ENCODE measurements at regions not wholly inside any gene's neighbourhood (a gene's known extent, or its start where the extent isn't known, plus 50 kb on each side); places are given as distances from the start of the nearest gene placed in this dataset.
"Not testable (repeated sequence)": the region's sequence is repeated elsewhere in the genome, so short reads cannot be mapped to it uniquely, and the experiment has no call there.

GRCh38 chr16:24624102-24624501 is 84.7 kb downstream of the RBBP6 start:
- no peak for DNase-seq (ENCODE audit: low read depth, low spot score)

GRCh38 chr16:24626256-24626655 is 86.9 kb downstream of the RBBP6 start:
- no peak for DNase-seq (ENCODE audit: low read depth, low spot score)

DNA sequence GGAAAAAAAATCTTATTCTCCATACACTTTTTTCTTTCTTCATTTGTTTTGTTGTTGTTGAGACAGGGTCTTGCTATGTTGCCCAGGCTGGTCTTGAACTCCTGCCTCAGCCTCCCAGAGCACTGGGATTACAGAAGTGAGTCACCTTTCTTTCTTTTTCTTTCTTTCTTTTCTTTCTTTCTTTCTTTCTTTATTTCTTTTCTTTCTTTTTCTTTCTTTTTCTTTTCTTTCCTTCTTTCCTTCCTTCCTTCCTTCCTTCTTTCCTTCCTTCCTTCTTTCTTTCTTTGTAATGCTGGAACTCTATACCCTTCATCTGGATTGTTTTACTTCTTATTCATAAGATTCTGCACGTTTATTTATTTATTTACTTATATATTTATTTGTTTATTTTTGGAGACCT is 94.5 kb upstream of the TNRC6A start:
- DNase-seq (ENCODE audit: low read depth, low spot score) = no peak

- DNase-seq (ENCODE audit: low read depth, low spot score) = peak; percentile 83
Observed at GRCh38 chr16:24635900-24636610, 93.4 kb upstream of the TNRC6A start.

- no peak for DNase-seq (ENCODE audit: low read depth, low spot score)
Observed at GRCh38 chr16:24639769-24640168, 89.7 kb upstream of the TNRC6A start.

DNA sequence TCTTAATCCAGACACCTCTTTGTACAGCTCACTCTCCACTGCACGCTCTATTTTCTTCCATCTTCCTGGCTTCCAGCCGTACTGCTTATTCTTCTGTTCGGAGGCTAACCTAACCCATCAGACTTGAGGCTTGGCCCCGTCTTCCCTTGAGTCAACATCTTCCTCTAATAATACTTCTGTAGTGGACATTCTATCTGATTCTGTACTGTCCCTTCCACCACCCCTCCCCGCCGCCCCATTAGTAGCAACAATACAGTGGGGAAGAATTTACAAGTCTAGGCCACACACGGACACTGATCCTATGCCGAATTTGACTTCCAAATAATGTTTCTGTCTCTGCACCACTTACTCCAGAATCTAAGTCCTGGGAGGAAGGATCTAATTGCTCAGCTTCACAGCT is 86.0 kb upstream of the TNRC6A start:
- no peak for DNase-seq (ENCODE audit: low read depth, low spot score)

DNA sequence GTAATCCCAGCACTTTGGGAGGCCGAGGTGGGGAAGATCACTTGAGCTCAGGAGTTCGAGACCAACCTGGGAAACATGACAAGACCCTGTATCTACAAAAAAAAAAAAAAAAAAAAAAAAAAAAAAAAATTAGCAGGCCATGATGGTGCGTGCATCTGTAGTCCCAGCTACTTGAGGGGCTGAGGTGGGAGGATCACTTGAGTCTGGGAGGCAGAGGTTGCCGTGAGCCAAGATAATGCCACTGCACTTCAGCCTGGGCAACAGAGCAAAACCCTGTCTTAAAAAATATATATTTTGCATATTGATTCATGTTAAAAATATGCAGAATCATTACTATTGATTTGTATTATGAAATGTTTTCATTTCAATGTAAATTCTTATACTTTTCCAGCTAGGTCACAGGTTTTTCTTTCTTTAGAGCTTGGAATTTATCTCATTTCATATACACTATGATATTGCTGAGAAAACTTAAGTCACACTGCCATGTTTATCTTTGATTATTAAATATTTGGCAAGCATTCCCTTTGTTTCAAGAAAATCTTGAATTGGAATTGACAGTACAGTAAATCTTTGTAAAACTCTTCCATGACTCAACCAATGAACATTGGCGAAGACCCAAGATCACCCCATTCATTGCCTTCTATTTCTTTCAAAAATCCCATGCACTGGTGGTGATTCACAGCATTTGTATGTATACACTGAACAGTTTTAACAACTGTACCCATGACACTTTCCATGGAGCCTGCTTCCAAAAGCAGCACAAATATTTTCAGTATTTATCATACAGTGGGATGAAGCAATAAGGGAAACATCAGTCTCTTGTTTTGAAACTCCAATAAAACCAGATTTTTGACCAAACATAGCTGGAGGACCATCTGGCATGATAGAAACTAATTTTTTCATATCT is 83.5 kb upstream of the TNRC6A start:
- DNase-seq (ENCODE audit: low read depth, low spot score) = peak; percentile 96

DNA sequence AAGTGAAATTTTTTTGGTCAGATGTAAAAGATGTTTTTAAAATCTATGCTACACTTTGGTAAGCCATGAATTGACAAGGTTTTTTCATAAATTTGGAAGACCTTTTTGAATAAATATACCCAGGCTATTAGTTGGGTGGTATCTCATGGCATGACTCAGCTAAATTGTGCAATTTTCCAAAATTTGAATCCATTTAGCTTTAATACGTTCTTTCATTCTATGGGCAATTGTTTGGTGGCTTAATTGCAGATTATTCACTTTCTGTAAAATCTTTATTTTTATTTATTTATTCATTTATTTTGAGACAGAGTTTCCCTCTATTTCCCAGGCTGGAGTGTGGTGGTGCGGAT is 82.8 kb upstream of the TNRC6A start:
- DNase-seq (ENCODE audit: low read depth, low spot score) = no peak

DNA sequence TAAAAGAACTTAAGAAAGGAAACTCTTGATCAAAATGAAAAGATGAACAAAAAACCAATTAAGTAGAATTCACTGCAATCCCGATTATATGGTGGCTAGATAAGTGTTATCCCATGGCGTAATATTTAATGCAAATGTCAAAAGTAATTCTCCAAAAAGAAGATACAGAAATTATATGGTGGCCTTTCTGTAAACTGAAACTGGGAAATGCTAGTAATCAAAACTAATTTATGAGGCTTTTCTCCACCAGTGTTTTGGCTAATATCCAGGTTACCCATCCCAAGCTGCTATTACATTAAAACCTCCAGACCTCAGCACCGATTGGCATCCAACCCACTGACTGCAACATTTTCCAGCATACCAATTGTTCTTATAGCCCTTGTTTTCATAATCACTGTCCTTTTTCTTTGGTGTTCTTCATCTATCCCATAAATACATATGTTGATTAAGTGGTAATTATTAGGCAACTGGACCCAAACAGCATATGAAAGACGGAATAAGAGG is 77.2 kb upstream of the TNRC6A start:
- no peak for DNase-seq (ENCODE audit: low read depth, low spot score)

DNA sequence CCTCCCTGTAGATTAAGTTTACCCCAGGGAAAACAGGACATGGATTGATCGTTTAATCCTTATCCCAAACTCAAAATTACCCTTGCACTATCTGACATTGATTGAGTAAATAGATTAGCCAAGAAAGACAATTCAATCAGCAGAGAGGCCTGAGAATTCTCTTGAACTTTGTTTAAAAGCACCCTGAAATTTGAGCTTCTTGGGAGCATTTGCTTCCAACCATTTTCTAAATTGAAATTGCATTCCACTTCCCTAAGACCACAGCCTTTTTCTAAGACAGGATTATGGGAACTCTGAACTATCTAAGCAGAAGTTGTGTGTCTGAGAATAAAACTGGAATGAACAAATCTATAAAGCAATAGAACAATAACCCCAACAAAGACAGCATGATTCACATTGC is 76.6 kb upstream of the TNRC6A start:
- DNase-seq (ENCODE audit: low read depth, low spot score) = no peak

- no peak for DNase-seq (ENCODE audit: low read depth, low spot score)
Observed at GRCh38 chr16:24653725-24654124, 75.7 kb upstream of the TNRC6A start.

- DNase-seq (ENCODE audit: low read depth, low spot score) = not testable (repeated sequence)
Observed at GRCh38 chr16:24665942-24666341, 63.5 kb upstream of the TNRC6A start.

- no peak for DNase-seq (ENCODE audit: low read depth, low spot score)
Observed at GRCh38 chr16:24667244-24667764, 62.1 kb upstream of the TNRC6A start.

GRCh38 chr16:24668481-24669061 is 60.9 kb upstream of the TNRC6A start:
- DNase-seq (ENCODE audit: low read depth, low spot score) = no peak

DNA sequence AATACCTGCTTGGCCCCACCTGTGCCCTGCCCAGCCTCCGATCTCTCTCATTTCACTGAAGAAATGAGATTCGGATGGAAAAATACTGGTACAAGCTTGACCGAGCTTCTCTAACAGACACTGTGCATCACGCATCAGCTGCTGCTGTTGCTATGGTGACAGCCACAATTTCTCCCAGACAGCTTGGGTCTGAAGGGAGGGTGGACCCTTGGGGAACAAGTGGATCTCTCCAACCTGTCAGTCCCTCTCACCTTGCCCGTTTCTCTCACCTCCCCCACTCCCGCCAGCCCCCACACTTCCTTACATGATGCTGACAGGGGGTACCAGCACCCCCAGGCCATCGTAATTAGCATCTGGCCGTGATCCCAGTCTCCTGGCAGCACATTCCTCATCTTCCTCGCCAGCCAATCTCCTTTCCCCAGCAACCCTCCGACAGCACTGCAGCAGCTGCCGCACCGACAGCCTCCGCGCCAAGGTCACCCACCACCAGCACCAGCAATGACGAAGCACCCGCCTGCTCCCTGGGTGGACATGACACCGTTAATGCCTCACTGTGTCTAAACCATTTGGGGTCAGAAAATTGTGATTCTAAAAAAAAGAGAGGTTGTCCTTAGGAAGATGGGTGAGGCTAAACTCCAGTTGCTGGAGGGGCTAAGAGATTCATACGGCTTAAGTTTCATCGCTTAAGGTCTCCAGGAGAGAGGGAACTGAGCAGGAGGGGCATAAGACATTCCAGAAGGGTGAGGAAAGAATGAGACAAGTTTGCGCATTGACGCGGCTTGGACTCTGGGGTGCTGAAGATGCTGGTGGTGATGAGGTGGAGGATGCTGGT is 58.6 kb upstream of the TNRC6A start:
- DNase-seq (ENCODE audit: low read depth, low spot score) = no peak

- no peak for DNase-seq (ENCODE audit: low read depth, low spot score)
Observed at GRCh38 chr16:24671455-24671954, 57.9 kb upstream of the TNRC6A start.

- no peak for DNase-seq (ENCODE audit: low read depth, low spot score)
Observed at GRCh38 chr16:24673155-24673554, 56.3 kb upstream of the TNRC6A start.

GRCh38 chr16:24674877-24675276 is 54.6 kb upstream of the TNRC6A start:
- DNase-seq (ENCODE audit: low read depth, low spot score) = no peak

- no peak for DNase-seq (ENCODE audit: low read depth, low spot score)
Observed at GRCh38 chr16:24677388-24677787, 52.1 kb upstream of the TNRC6A start.
